NK-92 (cell line): ENCODE measurements at regions not wholly inside any gene's neighbourhood (a gene's known extent, or its start where the extent isn't known, plus 50 kb on each side); places are given as distances from the start of the nearest gene placed in this dataset.

Experiments
- DNase-seq: peaks from one replicate; lab custom pipeline; 2025; ENCODE audit not compliant: unreplicated experiment; lab: John Stamatoyannopoulos, UW

DNA sequence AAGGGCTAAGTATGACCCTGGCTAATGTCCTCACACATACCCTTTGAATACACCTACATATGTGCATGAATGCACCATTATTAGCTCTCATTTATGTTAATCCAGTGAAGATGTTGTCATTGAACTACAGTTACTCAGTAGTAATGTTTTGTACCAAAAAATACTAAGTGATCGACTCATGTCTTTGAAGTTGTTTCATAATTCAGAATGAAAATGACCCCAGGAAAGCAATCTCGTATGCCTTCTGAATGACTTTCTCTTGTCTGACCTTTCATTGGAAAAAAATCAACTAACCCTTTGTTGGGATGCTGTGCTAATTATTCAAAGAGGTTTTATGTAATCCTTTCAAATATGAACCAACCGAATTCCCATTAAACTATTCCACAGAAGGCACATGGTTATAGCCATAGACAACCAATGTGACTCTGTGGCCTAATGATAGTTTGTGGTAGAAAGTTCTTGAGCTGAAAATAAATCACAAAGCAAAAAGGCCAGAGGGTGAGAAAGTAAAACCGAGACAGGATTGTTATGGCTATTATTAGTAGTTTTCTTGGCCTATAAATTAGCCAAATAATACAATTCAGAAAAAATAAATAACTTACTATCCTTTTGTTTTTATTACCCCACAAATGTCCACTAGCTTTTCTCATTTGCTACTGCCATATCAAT, 86.8 kb upstream of the STARD13 start:
- DNase-seq, result no peak

GRCh38 chr13:33373624-33374023, 88.1 kb upstream of the STARD13 start:
- DNase-seq, result no peak

- DNase-seq, result no peak
Measured at GRCh38 chr13:33375421-33375820, 89.9 kb upstream of the STARD13 start.

- DNase-seq, result no peak
Measured at GRCh38 chr13:33376212-33376611, 90.7 kb upstream of the STARD13 start.

DNA sequence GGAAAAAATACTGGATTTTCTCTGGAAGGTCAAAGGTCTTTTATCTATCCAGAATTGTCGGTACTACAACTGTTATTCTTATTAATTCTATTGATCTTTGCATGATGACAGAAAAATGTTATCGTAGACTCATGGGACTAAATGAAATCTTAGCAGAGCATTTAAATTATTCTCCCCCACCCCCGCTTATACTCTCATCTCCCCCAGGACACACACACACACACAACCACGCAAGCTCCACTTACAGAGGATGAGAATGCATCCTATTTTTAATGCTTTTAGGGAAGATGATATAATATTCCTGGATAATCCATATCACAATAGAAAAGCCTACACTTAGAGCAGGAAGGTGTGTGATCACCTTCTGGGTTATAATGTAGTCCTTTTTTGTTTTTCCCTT, 91.9 kb upstream of the STARD13 start:
- DNase-seq, result no peak

DNA sequence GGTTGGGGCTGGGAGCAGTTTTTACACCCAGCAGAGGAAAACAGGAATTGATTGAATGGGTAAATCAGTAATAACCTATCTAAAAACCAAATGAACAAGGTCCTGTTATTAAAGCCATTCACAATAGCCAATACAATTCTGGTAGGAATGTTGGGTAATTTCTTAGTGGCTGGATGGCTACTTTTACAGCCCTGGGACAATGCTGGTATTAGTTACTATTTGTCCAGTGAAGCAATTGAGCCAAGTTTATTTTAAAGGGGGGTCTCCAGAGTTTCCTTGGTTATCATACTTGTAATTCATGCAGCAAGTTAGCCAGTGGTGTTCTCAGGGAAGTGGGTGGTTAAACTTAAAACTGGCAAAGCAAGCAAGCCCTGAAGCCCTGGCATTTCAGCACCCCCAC, 92.3 kb upstream of the STARD13 start:
- DNase-seq, result no peak

DNA sequence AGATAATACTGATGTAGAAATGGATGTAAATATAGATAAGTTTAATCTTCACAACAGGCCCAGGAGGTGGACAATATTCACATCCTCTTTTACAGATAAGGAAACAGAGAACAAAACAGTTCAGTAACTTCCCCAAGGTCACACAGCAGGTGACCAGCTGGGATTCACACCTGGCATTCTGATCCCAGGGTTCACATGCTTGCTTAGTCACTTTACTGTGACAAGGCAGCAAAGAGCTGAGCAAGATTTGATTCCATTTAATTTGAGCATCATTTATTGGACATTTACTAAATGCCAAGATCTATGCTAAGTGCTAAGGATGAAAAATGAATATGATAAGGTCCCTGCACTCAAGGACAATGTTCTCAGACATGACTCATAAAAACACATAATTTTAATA, 94.1 kb upstream of the STARD13 start:
- DNase-seq, result no peak

- no peak for DNase-seq
Measured at GRCh38 chr13:33380487-33381079, 95.0 kb upstream of the STARD13 start.

- no peak for DNase-seq
Measured at GRCh38 chr13:33381180-33381579, 95.6 kb upstream of the STARD13 start.

GRCh38 chr13:33381906-33382305, 96.4 kb upstream of the STARD13 start:
- DNase-seq, result no peak

DNA sequence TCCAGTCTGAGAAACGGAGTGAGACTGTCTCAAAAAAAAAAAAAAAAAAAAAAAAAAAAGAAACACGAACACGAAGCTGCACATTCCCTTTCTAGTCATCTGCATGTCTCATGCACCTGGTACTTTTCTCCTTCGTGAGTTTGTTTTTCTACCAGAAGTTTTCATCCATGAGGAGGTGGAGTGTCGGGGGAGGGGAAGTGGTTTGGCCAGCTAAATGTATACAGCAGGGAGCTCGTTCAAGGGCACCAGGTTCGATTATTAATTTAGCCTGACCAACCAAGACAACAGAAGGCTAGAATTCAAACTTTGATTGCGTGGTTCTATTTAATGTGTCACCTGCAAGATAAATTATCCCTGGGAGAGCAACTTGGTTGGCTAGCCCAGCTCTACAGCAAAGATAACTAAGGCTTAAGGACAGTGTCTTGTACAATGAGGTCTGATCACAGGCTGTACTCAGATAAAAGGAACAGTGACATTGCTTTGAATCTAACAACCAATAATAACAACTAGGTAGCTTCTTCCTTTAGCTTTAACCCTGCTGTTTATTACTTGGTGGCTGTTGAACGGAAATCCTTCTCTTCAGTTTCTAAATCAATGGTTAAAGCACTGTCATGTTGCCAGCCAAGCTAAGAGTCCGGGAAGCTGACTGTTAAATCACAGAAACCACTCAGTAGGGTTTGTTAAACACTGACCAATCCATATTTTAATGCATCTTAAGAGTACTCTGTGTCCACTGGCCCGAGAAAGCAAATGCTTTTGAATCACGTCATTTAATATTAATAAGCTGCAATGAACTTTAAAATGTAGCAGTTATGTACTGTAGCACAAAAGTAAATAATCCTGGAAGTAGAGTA, 98.4 kb upstream of the STARD13 start:
- no peak for DNase-seq

- no peak for DNase-seq
Measured at GRCh38 chr13:33388286-33388998, 102.9 kb upstream of the STARD13 start.

- no peak for DNase-seq
Measured at GRCh38 chr13:33392794-33393405, 107.3 kb upstream of the STARD13 start.

DNA sequence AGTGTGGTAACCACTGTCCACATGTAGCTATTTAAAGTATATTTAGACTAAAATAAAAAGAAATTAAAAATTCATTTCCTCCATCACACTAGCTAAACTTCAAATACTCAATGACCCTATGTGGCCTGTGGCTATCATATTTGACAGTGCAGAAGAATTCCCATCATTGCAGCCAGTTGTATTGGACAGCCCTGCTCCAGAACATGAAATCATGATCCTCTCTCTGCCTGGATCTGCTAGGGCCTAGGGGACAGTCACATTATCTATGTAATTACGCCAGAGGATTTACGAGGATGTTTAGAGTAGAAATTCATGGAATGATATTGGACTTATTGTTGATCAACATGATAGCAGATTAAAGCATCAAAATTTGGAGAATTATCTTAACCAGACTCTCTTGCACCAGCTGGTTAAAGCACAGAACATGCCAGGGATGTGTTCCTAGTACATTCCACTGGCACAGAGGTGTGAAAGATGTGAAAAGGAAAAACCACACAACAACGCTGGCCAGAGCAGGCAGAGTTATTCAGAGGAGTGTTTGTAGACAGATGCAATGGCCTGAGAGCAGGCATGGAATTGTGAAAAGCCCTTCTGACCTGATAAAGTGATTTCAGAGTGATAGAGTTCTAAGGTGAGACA, 108.9 kb upstream of the STARD13 start:
- DNase-seq, result no peak

DNA sequence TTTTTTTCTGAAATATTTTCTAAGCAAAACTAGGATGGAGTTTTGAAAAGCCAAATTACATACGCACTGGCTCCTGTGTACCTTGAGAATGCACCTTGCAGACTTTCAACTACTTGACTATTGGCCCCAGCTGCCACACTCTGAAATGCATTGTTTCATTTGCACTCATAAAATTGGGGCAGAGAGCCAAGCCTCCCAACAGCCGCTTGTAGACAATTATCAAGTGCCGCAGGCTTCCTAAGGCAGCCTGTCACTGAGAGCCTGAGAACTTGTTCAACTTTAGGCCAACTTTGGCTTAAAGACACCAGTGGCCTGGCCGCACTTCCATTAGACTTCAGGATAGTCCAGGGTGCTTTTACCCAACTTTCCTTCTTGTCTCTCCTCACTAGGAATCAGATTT, 115.7 kb upstream of the STARD13 start:
- no peak for DNase-seq

DNA sequence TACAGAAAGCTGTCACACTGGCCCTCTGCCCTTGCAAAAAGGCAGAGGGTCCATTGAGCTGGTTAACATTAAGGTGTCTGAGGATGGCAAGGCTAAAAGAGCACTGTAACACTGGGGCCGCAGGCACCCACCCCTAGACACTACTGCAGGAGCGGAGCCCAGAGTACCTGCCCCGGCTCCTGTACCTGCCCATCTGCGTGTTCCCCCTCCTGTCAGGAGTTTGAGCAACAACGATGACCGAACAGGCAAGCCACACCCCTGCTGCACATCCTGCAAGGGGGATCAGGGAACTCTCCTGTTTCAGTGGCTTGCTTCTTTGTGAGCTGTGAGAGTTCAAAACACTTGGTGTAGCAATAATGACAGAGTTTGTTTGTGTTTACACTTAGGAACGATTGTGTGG, 117.4 kb upstream of the STARD13 start:
- DNase-seq, result no peak

- no peak for DNase-seq
Measured at GRCh38 chr13:33403807-33404362, 118.3 kb upstream of the STARD13 start.

DNA sequence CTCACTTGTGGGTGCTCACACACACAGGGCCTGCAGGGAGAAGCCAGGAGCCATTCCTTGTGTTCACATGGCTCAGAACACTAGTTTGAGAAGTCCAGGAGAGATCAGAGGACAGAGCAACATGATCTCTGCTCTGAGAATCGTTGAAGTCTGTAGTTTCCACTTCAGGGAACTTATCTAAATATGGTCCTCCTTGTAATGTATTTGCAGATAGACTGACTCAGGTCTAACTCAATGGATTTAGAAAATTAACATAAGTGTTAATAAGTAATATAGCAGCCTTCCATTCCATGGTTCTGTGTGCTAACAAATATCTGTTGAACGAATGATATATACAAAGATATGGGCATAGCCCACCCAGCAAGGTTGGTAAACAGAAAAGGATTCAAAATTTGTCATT, 119.8 kb upstream of the STARD13 start:
- DNase-seq, result no peak

- no peak for DNase-seq
Measured at GRCh38 chr13:33409673-33410510, 124.3 kb upstream of the STARD13 start.
